BJ (cell line): ENCODE measurements at regions not wholly inside any gene's neighbourhood (a gene's known extent, or its start where the extent isn't known, plus 50 kb on each side); places are given as distances from the start of the nearest gene placed in this dataset.

Experiments used
- CTCF ChIA-PET: fragments of 350-600 bp; formaldehyde crosslinking; extraction: SDS; loops from one replicate; lab custom pipeline; 2021; ENCODE audit warnings: antibody characterized with exemption, inconsistent platforms; lab: Yijun Ruan, JAX
- POLR2A ChIA-PET: fragments of 300-600 bp; sonication (Branson Sonifier 250); formaldehyde crosslinking; extraction: SDS; loops from one replicate; lab custom pipeline; 2021; ENCODE audit warnings: antibody characterized with exemption; lab: Charles Lee
- DNase-seq: peaks from one replicate; pipeline ENCODE4 v3.0.0-alpha.2; 2011; ENCODE audit warnings: low read depth
- H3K27me3 ChIP-seq: 2 replicates; pipeline ENCODE4 v1.6.0; 2011; ENCODE audit warnings: low read length; ENCODE audit not compliant: control insufficient read depth, insufficient read depth
- H3K36me3 ChIP-seq: 2 replicates; pipeline ENCODE4 v1.5.1; 2011; ENCODE audit warnings: low read length; ENCODE audit not compliant: control insufficient read depth, insufficient read depth
- H3K4me3 ChIP-seq: 2 replicates; pipeline ENCODE4 v1.5.1; 2011; ENCODE audit warnings: low read depth, mild to moderate bottlenecking, control low read depth, low read length
- TF ChIP-seq, protein P1 (sequence below): IDR thresholded peaks from 2 replicates; pipeline ENCODE4 v1.5.1; 2011; ENCODE audit warnings: low read depth, mild to moderate bottlenecking, control low read depth, inconsistent platforms, low read length, moderate library complexity; ENCODE audit not compliant: insufficient read depth

DNA sequence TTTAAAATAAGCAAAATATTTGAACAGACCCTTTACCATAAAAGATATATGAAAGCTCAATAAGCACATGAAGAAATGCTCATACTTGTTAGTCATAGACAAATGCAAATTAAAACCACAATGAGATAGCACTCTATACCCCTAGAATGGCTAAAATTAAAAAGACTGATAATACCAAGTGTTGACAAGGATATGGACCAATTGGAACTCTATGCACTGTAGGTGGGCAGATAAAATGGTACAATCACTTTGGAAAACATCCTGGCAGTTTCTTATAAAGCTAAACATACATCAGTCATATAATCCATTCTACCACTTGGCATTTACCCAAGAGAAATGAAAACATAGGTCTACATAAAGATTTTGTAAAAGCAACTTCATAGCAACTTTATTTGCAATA lies 293.0 kb upstream of the TLE3 start:
- CTCF ChIA-PET = interaction anchor here (0.6 to 0.8 kb wide), 2 partner anchors 9 to 328 kb away, joined by 3 to 4 read pairs; no protein-coding TSS in a partner anchor
- no peaks in the 10 kb centered on the region for H3K36me3 ChIP-seq
- H3K27me3 ChIP-seq = peaks cover 9% of the 10 kb centered on the region; the same call in 1 of the 2 replicates
- TF ChIP-seq, protein P1, sequence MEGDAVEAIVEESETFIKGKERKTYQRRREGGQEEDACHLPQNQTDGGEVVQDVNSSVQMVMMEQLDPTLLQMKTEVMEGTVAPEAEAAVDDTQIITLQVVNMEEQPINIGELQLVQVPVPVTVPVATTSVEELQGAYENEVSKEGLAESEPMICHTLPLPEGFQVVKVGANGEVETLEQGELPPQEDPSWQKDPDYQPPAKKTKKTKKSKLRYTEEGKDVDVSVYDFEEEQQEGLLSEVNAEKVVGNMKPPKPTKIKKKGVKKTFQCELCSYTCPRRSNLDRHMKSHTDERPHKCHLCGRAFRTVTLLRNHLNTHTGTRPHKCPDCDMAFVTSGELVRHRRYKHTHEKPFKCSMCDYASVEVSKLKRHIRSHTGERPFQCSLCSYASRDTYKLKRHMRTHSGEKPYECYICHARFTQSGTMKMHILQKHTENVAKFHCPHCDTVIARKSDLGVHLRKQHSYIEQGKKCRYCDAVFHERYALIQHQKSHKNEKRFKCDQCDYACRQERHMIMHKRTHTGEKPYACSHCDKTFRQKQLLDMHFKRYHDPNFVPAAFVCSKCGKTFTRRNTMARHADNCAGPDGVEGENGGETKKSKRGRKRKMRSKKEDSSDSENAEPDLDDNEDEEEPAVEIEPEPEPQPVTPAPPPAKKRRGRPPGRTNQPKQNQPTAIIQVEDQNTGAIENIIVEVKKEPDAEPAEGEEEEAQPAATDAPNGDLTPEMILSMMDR = no peak
- POLR2A ChIA-PET = no interaction called here
- no peak for DNase-seq
- no peak overlapping the region for H3K4me3 ChIP-seq

DNA sequence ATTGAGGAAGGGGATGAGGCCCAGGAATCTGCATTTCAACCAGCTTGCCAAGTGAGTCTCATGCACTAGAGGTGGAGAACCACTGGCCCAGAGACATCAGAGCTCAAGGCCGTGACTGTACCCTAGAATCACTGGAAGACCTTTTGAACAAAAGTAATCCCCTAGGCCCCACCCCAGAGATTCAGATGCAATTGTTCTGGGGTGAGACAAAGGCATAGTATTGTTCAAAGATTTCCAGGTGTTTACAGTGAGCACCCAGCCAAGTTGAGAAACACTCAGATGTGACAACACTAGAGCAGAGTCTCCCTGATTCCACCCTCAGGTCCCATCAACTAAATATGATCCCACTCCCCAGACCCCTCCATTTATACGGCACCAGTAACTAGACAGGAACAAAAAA lies 290.3 kb upstream of the TLE3 start:
- H3K4me3 ChIP-seq = no peak overlapping the region
- TF ChIP-seq, protein P1 = no peak
- POLR2A ChIA-PET = no interaction called here

DNA sequence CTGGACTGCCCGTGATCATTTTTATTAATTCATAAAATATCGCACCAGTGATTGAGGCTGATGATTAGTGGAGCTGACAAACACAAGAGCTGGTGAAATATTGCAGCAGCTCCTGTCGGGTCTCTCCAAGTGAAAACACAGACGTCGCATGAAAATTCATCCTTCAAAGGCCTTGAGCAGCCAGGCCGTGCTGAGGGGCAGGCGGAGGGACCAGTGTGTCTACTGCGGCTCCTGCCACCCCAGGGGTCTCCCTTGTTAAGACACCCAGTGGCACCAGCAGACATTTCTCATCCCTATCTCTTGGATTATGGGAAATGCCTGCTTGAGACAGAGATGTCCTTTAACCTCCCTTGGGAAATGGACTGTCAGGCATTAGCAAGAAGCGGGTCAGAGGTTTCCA lies 289.4 kb upstream of the TLE3 start:
- CTCF ChIA-PET = no interaction called here
- no peaks in the 10 kb centered on the region for H3K27me3 ChIP-seq
- H3K4me3 ChIP-seq = no peak overlapping the region
- no peak for DNase-seq
- POLR2A ChIA-PET = no interaction called here
- H3K36me3 ChIP-seq = no peaks in the 10 kb centered on the region
- TF ChIP-seq, protein P1 = no peak

More for the DNA sequence above, 290.3 kb upstream of the TLE3 start:
- CTCF ChIA-PET = no interaction called here
- H3K27me3 ChIP-seq = no peaks in the 10 kb centered on the region
- H3K36me3 ChIP-seq = no peaks in the 10 kb centered on the region
- no peak for DNase-seq

DNA sequence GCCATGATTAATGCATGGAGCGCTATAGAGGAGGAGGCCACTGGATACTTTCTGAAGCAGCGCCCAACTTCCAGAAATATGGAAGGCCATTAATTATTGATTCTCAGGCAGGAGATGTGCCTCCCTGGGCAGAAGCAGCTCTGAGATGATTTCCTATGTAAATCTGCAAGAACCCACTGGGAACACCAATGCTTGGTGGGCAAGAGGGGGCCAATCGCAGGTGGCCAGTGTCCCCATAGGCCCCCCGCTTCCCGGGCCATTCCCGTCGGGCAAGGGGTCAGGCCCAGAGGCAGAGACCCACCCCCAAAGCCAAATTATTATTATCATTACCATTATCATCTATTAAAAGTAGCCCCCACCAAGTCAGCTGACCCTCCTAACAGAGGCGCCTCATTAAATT lies 288.0 kb upstream of the TLE3 start:
- ChIA-PET CTCF (interaction anchor here (0.6 to 1.0 kb wide), 2 partner anchors 8 to 25 kb away, joined by 3 read pairs; no protein-coding TSS in a partner anchor), POLR2A (no interaction called here)
- Histone ChIP-seq H3K27me3 (peaks cover 2% of the 10 kb centered on the region; the same call in 1 of the 2 replicates), H3K4me3 (no peak overlapping the region), H3K36me3 (no peaks in the 10 kb centered on the region)
- DNase-seq = no peak
- TF ChIP-seq, protein P1 = no peak

DNA sequence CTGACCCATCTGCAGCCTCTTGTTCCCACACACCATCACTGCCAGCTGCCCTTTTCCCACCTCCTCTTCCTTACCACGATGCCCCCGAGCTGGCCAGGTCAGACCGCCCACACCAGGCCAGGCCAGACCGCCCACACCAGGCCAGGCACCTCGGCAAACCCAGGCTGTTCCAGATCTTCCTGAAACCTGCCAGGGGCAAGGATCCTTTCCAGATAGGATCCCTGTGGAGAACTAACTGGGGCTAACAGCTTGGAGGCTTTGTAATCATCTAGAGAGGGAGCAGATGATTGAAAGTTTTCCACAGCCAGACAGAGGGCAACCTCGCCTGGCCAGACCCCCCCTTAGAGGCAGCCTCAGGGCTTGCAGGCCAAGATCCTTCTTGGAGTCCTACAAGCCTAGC lies 287.3 kb upstream of the TLE3 start:
- no peak for DNase-seq
- POLR2A ChIA-PET = no interaction called here
- Histone ChIP-seq H3K4me3 (no peak overlapping the region), H3K27me3 (peaks cover 2% of the 10 kb centered on the region; the same call in 1 of the 2 replicates), H3K36me3 (no peaks in the 10 kb centered on the region)
- CTCF ChIA-PET = interaction anchor here (0.6 kb wide), 1 partner anchor 26 kb away, joined by 3 read pairs; no protein-coding TSS in a partner anchor
- TF ChIP-seq, protein P1 = no peak
